ENCODE measurements at regions not wholly inside any gene's neighbourhood (a gene's known extent, or its start where the extent isn't known, plus 50 kb on each side); places are given as distances from the start of the nearest gene placed in this dataset.

GRCh38 chr17:14856176-14856575 lies 408.9 kb downstream of the PMP22 start:
- H3K4me2 ChIP-seq (ENCODE audit: insufficient read depth, low read length), result no peak overlapping the region
- 2% methylated on average over 10 of the region's 10 CpGs for WGBS (ENCODE audit: insufficient coverage, low coverage, missing lambda C conversion rate)
- no peak overlapping the region for H3K27ac ChIP-seq (ENCODE audit: extremely low read depth, low read depth, low read length)
- TF ChIP-seq POLR2B (IDR thresholded peaks at IDR 0.05; ENCODE audit: low read depth, partially characterized antibody), result no peak
- no peaks in the 10 kb centered on the region for H3K79me2 ChIP-seq (ENCODE audit: control insufficient read depth, insufficient read depth, low read length)
- no peaks in the 10 kb centered on the region for H3K4me1 ChIP-seq (replicated peaks in 1 of 2; ENCODE audit: control insufficient read depth in 2 of 2, insufficient read depth in 2 of 2, low read length in 2 of 2)
- no peak overlapping the region for H2AFZ ChIP-seq (ENCODE audit: low read depth, low read length)
- FAIRE-seq (no peak), ATAC-seq (no peak), DNase-seq (ENCODE audit: extremely low read depth in 1 of 4, low spot score in 3 of 4) (no peak)
- ChIA-PET POLR2A (interaction anchor here (0.5 kb wide), 1 partner anchor 698 kb away, joined by 3 read pairs; no protein-coding TSS in a partner anchor), CTCF (ENCODE audit: low intra/inter-chr PET ratio) (no interaction called here)
- no peaks in the 10 kb centered on the region for H4K20me1 ChIP-seq (replicated peaks; ENCODE audit: control insufficient read depth, insufficient read depth, low read length)
- no peaks in the 10 kb centered on the region for H3K36me3 ChIP-seq (ENCODE audit: control insufficient read depth, insufficient read depth, low read length)
- no TSS peak for BruUV-seq (replicated peaks)
- in situ Hi-C loops (cut with MboI), result no loop called here
- H3K9me1 ChIP-seq (ENCODE audit: control insufficient read depth, insufficient read depth, low read length), result no peaks in the 10 kb centered on the region
- no peak overlapping the region for H3K4me3 ChIP-seq
- H3K9me3 ChIP-seq (replicated peaks; ENCODE audit: control insufficient read depth, insufficient read depth, low read depth, low read length), result no peaks in the 10 kb centered on the region
- no peak overlapping the region for H3K9ac ChIP-seq (ENCODE audit: insufficient read depth in 1 of 2, low read depth in 2 of 2, low read length in 2 of 2)
- H3K27me3 ChIP-seq (ENCODE audit: control insufficient read depth in 2 of 2, insufficient read depth in 2 of 2, low read length in 2 of 2), result no peaks in the 10 kb centered on the region
- intact Hi-C loops (cut with micrococcal nuclease), result no loop called here

GRCh38 chr17:14854691-14855090 lies 410.4 kb downstream of the PMP22 start:
- POLR2A ChIA-PET, result interaction anchor here (0.8 kb wide), 1 partner anchor 1762 kb away, joined by 3 read pairs; no protein-coding TSS in a partner anchor
- no TSS peak for BruUV-seq (replicated peaks)
- Histone ChIP-seq H3K27me3 (ENCODE audit: control insufficient read depth in 2 of 2, insufficient read depth in 2 of 2, low read length in 2 of 2) (no peaks in the 10 kb centered on the region), H4K20me1 (replicated peaks; ENCODE audit: control insufficient read depth, insufficient read depth, low read length) (no peaks in the 10 kb centered on the region), H3K9me3 (replicated peaks; ENCODE audit: control insufficient read depth, insufficient read depth, low read depth, low read length) (no peaks in the 10 kb centered on the region), H3K27ac (ENCODE audit: extremely low read depth, low read depth, low read length) (no peak overlapping the region), H3K79me2 (ENCODE audit: control insufficient read depth, insufficient read depth, low read length) (no peaks in the 10 kb centered on the region), H3K4me2 (ENCODE audit: insufficient read depth, low read length) (no peak overlapping the region), H3K4me1 (replicated peaks in 1 of 2; ENCODE audit: control insufficient read depth in 2 of 2, insufficient read depth in 2 of 2, low read length in 2 of 2) (no peaks in the 10 kb centered on the region), H3K4me3 (no peak overlapping the region), H3K9ac (ENCODE audit: insufficient read depth in 1 of 2, low read depth in 2 of 2, low read length in 2 of 2) (no peak overlapping the region), H2AFZ (ENCODE audit: low read depth, low read length) (no peak overlapping the region), H3K36me3 (ENCODE audit: control insufficient read depth, insufficient read depth, low read length) (no peaks in the 10 kb centered on the region), H3K9me1 (ENCODE audit: control insufficient read depth, insufficient read depth, low read length) (no peaks in the 10 kb centered on the region)
- no peak for FAIRE-seq
- intact Hi-C loops (cut with micrococcal nuclease), result no loop called here
- no peak for ATAC-seq
- in situ Hi-C loops (cut with MboI), result no loop called here
- 0% methylated on average over 4 of the region's 4 CpGs for WGBS (ENCODE audit: insufficient coverage, low coverage, missing lambda C conversion rate)
- no peak for DNase-seq (ENCODE audit: extremely low read depth in 1 of 4, low spot score in 3 of 4)
- CTCF ChIA-PET (ENCODE audit: low intra/inter-chr PET ratio), result no interaction called here
- TF ChIP-seq ZNF445 (CRISPR knock-in tag; IDR thresholded peaks at IDR 0.05; ENCODE audit: low read depth) (no peak), POLR2AphosphoS2 (IDR thresholded peaks at IDR 0.05; ENCODE audit: low read length) (no peak), MGA (IDR thresholded peaks at IDR 0.05) (no peak), ZC3H8 (IDR thresholded peaks at IDR 0.05) (no peak), ZNF551 (CRISPR knock-in tag; IDR thresholded peaks at IDR 0.05) (no peak)
